HG03039 (cell line): ENCODE measurements at regions not wholly inside any gene's neighbourhood (a gene's known extent, or its start where the extent isn't known, plus 50 kb on each side); places are given as distances from the start of the nearest gene placed in this dataset.
"Not testable (repeated sequence)": the region's sequence is repeated elsewhere in the genome, so short reads cannot be mapped to it uniquely, and the experiment has no call there.

Source experiments
- ATAC-seq: cut with Tn5 transposase; IDR thresholded peaks from one replicate; pipeline ENCODE4 v1.9.1; 2021; ENCODE audit warnings: mild to moderate bottlenecking, moderate library complexity; ENCODE audit not compliant: unreplicated experiment

GRCh38 chr14:37784827-37785223, 189.4 kb downstream of the TTC6 start:
- not testable (repeated sequence) for ATAC-seq

DNA sequence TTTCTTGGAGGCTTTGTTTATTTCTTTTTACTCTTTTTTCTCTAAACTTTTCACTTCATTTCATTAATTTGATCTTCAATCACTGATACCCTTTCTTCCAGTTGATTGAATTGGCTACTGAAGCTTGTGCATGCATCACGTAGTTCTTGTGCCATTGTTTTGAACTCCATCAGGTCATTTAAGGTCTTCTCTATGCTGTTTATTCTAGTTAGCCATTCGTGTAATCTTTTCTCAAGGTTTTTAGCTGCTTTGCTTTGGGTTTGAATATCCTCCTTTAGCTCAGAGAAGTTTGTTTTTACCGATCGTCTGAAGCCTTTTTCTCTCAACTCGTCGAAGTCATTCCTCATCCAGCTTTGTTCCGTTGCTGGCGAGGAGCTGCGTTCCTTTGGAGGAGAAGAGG, 189.9 kb downstream of the TTC6 start:
- ATAC-seq: not testable (repeated sequence)

- not testable (repeated sequence) for ATAC-seq
Observed at GRCh38 chr14:37786114-37786625, 190.7 kb downstream of the TTC6 start.

- ATAC-seq: no peak
Observed at GRCh38 chr14:37787879-37788494, 192.6 kb downstream of the TTC6 start.

DNA sequence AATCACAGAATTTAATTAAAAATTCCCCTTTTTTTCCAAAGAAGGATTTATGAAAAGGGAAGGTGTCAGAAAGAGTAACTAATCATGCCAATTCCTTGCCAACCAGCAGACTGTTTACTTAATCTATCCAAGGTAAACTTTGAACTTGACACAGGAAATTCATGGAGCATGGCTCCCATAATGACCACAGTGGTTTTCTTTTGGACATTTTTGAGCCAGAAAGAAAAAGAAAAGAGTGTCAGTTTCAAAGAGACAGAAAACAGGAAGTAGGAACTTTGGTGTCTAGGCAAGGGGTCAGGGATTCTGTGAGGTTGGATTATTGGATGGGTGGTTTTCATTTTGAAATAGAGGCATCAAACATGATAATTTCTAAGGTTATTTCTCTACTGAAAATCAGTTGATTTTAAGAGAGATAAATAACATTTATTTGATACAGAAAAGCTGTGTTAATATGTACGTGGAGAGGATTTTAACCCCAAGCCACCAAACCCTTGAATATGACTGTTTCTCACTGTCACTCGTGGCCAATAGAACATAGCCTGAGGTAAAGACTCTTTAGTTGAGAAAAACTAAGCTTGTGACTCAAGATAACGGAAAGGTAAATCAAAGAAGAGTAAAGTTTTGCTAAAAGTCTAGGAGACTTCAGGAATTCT, 196.1 kb downstream of the TTC6 start:
- ATAC-seq: no peak

DNA sequence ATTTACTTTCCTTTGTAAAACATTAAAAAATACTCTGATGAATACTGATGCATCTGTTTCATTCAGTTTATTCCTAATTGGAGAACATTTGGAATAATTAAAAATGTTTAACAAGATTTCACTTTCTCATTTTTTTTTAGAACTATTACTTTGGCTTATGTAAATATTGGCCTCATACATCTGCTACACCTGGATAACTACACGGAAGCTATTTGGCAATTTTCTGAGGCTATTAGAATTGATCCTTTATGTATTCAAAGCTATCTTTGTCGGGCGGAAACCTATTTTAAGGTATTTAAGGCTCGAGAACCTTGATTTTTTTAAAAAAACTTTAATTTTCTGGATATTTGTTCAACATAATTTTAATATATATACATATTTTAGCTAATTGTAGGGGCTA, 196.7 kb downstream of the TTC6 start:
- ATAC-seq: no peak

- ATAC-seq: no peak
Observed at GRCh38 chr14:37796703-37797416, 201.4 kb downstream of the TTC6 start.

DNA sequence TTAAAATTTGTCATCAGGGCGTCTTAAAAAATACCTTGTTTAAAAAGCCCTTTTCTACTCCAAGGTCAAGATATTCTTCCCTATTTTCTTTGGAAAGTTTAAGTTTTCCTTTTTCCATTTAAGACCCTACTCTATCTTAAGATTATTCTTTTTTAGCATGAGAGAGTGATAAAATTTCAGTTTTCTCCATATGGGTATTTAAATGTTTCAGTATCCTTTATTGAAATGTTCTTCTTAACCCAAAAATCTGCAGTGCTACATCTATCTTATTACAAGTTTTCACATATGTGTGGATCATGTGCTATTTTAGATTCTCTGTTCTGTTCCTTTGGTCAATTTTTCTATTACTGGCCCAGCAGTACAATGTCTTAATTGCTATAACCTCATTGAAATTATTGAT, 202.2 kb downstream of the TTC6 start:
- ATAC-seq: no peak

DNA sequence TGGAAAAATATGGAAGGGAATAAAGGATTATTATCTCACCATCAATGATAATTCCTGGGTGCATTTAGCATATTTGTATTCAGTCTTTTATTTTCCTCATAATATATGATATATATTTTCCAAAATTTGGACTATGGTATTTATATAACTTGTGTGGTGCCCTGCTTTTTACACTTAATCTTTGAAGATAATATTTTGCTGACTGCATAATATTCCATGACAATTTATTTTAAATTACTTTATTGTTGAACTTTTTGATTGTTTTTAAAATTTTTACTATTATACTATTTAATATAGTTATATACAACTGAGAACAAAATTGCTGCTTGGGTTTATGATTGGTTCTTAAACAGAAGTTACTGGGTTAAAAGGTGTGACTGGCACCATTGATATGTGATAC, 212.3 kb downstream of the TTC6 start:
- no peak for ATAC-seq

DNA sequence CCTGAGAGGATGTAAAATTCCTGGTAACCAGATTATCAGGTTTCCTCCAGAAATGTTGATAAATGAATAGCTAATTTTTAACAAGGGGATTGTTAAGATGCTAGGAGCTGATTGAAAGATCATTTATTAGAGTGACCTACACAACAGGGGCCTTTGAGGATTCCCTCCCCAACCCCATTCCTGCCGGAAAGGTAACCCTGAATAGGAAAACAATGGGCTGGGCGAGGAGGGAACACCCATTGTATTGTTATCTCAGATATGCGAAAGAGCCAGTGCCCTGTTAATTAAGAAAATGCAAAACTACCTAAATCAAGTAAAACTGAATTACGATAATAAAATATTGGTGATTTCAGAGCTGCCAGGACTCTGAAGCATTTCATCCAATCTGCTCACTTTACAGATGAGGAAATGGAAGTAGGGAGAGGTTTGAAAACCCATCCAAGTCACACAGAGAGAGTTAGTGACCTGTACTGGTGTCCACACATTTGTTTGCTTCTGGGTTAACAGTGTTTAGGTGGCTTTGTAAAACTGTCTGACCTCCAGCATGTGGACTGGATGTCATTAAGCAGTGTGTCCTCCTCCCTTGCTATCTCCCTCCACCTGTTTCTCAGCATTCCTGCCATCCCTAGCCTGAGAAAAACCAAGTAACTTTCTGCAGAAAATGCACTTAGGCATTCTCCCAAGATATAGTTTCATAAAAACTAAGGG, 214.8 kb downstream of the TTC6 start:
- ATAC-seq: no peak

DNA sequence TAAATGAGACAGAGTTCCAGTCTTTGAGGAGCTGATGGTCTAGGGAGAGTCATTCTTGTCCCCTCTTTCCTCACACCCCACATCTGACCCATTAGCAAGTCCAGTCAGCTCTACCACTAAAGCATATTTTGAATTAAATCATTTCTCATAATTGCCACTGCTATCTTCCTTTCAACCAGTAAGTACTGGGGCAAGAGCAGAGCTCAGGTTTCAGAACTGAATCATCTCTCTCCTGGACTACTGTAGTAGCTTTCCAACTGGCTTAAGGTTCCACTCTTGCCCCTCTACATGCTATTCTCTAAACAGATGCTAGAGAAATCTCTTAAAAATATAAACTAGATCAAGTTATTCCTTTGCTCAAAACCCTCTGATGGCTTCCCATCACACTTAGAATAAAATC, 218.3 kb downstream of the TTC6 start:
- no peak for ATAC-seq

DNA sequence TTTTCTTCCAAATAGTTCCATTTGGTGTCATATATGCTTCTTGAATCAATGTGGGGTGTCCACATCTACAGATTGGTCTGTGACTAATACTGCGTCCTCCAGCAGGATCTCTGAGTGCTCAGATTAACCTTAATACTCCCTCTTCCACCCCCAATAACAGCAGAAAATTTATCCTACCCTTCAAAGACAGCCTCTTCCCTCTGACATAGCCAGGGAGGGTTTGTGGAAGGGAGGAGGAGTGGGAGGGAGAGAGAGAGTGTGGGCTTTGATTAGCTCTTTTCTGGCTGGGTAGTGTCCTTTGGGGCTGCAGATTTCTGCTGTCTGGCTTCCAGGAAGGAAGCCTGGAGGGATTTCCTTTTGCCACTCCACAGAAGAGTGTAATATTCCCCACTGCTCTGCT, 220.7 kb downstream of the TTC6 start:
- ATAC-seq: no peak

DNA sequence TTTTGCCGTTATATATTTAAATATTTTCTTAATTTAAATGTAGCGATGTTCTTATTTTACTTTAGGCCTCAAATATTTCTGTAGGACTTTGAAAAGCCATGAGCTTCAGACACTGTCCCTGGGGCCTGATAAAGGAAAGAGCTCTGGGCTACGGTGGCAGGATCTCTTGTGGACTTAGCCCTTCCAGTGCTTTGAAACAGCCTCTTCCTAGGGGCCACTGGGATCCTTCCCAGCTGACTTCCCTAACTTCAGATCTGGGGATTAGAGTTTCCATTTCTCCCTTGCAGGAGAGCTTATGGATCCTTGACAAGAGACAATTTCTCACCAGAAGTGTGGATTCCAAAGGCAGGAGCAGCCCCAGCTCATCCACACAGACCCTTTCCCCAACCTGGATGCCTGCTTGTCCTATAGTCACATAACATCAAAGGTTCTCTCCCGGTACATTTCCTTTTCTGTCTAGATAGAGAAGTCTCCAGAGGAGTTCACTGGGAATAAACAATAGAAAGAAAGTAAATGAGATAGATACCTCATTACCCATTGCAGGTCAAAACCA, 221.4 kb downstream of the TTC6 start:
- no peak for ATAC-seq

DNA sequence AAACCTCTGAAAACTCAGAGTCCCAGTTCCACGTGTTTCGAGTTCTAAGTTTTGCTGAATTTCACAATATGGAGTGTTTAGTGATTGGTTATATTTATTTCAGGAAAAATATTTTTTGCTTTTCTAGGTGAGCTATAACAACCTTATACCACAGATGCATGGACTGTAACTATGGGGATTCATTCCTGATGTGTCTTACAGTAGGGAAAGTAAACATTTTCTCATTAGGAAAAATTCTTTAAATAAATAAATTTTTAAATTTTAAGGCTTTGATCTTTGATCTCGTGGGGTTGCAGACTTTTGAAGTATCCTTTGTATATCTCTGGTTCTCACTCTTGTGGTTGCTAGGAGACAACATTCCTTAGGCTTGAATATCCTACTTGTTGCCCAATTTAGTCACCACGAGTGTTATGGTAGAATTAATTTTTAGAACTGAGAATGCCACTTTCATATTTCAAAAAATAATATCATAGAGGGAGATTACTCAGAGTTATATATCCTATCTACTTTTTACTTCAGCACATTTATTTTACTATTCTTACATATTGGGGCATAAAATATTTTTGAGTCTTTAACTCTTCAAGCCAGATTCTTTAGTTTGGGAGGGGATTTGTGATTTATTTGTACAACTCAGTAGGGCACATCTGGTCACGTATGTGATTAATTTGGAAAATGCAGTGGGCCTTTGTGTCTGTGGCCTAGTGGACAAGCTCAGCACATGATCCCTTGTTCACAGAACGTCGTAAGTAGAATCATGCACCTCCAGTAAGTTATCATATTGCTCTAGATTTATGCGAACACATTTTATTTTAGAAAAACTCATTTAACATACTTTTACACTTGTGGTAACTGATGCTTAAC, 224.0 kb downstream of the TTC6 start:
- no peak for ATAC-seq

DNA sequence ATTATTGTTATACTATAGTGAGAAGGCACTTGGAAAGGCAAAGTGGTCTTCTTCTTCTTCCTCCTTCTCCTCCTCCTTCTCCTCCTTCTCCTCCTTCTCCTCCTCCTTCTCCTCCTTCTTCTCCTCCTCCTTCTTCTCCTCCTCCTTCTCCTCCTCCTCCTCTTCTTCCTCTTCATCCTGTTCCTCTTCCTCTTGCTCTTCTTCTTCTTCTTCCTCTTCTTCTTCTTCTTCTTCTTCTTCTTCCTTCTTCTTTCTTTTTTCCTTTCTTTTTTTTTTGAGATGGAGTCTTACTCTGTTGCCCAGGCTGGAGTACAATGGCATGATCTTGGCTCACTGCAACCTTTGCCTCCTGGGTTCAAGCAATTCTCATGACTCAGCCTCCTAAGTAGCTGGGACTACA, 225.4 kb downstream of the TTC6 start:
- ATAC-seq: not testable (repeated sequence)

- ATAC-seq: no peak
Observed at GRCh38 chr14:37824939-37825712, 229.7 kb downstream of the TTC6 start.

- ATAC-seq: no peak
Observed at GRCh38 chr14:37826869-37827268, 231.4 kb downstream of the TTC6 start.

- no peak for ATAC-seq
Observed at GRCh38 chr14:37830271-37830670, 234.8 kb downstream of the TTC6 start.

DNA sequence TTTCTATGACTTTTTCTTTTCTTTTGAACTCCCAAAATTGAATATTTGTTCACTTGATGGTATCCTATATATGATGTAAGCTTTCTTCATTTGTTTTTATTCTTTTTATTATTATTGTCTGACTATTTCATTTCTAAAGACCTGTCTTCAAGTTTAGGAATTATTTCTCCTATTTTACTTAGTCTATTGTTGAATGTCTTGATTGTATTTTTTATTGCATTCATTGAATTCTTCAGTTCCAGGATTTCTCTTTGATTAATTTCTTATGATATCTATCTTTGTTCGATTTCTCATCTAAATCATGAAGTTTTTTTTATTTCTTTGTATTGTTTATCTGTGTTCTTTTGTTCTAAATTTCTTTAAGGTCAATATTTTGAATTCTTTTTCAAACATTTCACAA, 238.8 kb downstream of the TTC6 start:
- no peak for ATAC-seq
